NCI-H2196 (cell line): ENCODE measurements at regions not wholly inside any gene's neighbourhood (a gene's known extent, or its start where the extent isn't known, plus 50 kb on each side); places are given as distances from the start of the nearest gene placed in this dataset.
"Not testable (repeated sequence)": the region's sequence is repeated elsewhere in the genome, so short reads cannot be mapped to it uniquely, and the experiment has no call there.

Experiments used
- DNase-seq: peaks from one replicate; lab custom pipeline; 2025; ENCODE audit not compliant: unreplicated experiment; lab: John Stamatoyannopoulos, UW

- no peak for DNase-seq
Observed at GRCh38 chr11:19628018-19628417, 84.6 kb upstream of the NAV2 start.

- DNase-seq: no peak
Observed at GRCh38 chr11:19627566-19627965, 85.1 kb upstream of the NAV2 start.

GRCh38 chr11:19625438-19625837, 87.2 kb upstream of the NAV2 start:
- no peak for DNase-seq

- no peak for DNase-seq
Observed at GRCh38 chr11:19617696-19618523, 94.7 kb upstream of the NAV2 start.

- no peak for DNase-seq
Observed at GRCh38 chr11:19615341-19616183, 97.1 kb upstream of the NAV2 start.

- no peak for DNase-seq
Observed at GRCh38 chr11:19614370-19614940, 98.2 kb upstream of the NAV2 start.

- DNase-seq: not testable (repeated sequence)
Observed at GRCh38 chr11:19612025-19612424, 100.6 kb upstream of the NAV2 start.

GRCh38 chr11:19607656-19608360, 104.8 kb upstream of the NAV2 start:
- no peak for DNase-seq

- no peak for DNase-seq
Observed at GRCh38 chr11:19606856-19607655, 105.6 kb upstream of the NAV2 start.

- peak; percentile 16 for DNase-seq
Observed at GRCh38 chr11:19605520-19606371, 106.9 kb upstream of the NAV2 start.

GRCh38 chr11:19604679-19605375, 107.8 kb upstream of the NAV2 start:
- DNase-seq: no peak

- DNase-seq: no peak
Observed at GRCh38 chr11:19603771-19604170, 108.9 kb upstream of the NAV2 start.

- DNase-seq: no peak
Observed at GRCh38 chr11:19602891-19603290, 109.7 kb upstream of the NAV2 start.

GRCh38 chr11:19602406-19602805, 110.2 kb upstream of the NAV2 start:
- DNase-seq: no peak

GRCh38 chr11:19601235-19601634, 111.4 kb upstream of the NAV2 start:
- no peak for DNase-seq

GRCh38 chr11:19599681-19600080, 113.0 kb upstream of the NAV2 start:
- DNase-seq: no peak

- DNase-seq: no peak
Observed at GRCh38 chr11:19598876-19599486, 113.7 kb upstream of the NAV2 start.

- DNase-seq: no peak
Observed at GRCh38 chr11:19598456-19598855, 114.2 kb upstream of the NAV2 start.
